AG04449 (cell line): ENCODE measurements at regions not wholly inside any gene's neighbourhood (a gene's known extent, or its start where the extent isn't known, plus 50 kb on each side); places are given as distances from the start of the nearest gene placed in this dataset.

Experiments
- CTCF ChIA-PET: fragments of 350-600 bp; formaldehyde crosslinking; extraction: SDS; loops from one replicate; lab custom pipeline; 2021; ENCODE audit warnings: antibody characterized with exemption; lab: Yijun Ruan, JAX
- POLR2A ChIA-PET: fragments of 400-600, 350-600 bp; formaldehyde crosslinking; extraction: SDS; loops from one replicate; lab custom pipeline; 2020; ENCODE audit warnings: antibody characterized with exemption, inconsistent platforms; lab: Yijun Ruan, JAX
- DNase-seq: peaks from one replicate; pipeline ENCODE4 v3.0.0-alpha.2; 2010; ENCODE audit warnings: low read depth, low spot score
- H3K4me3 ChIP-seq: 2 replicates; pipeline ENCODE4 v1.5.1; 2011; ENCODE audit warnings: low read depth, mild to moderate bottlenecking, control low read depth, low read length
- TF ChIP-seq, protein P1 (sequence below): IDR thresholded peaks from one replicate; pipeline ENCODE4 v1.5.1; 2011; ENCODE audit warnings: mild to moderate bottlenecking, moderate library complexity, low read length, control low read depth, inconsistent platforms; ENCODE audit not compliant: insufficient read depth; ENCODE audit errors: missing control alignments

DNA sequence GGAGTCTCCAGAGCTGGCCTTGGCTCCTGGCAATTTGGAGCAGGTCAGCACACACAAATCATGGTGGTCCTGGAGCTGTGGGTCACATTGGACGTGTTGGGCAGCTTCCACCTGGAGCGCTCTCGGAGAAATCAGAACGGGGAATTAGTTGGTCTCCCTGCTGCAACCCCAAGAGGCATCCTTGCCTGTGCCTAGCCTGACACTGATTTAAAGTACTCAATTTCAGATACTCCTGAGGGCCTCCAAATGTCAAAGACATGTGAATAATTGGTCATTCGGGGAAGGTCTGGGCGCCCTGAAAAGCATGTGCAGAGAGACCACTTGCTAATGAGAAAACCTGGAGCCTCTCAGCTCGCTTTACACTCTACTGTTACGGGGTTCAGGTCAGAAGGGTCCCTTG lies 145.5 kb upstream of the AGAP1 start:
- DNase-seq, result no peak
- ChIA-PET CTCF (no interaction called here), POLR2A (no interaction called here)
- TF ChIP-seq, protein P1, sequence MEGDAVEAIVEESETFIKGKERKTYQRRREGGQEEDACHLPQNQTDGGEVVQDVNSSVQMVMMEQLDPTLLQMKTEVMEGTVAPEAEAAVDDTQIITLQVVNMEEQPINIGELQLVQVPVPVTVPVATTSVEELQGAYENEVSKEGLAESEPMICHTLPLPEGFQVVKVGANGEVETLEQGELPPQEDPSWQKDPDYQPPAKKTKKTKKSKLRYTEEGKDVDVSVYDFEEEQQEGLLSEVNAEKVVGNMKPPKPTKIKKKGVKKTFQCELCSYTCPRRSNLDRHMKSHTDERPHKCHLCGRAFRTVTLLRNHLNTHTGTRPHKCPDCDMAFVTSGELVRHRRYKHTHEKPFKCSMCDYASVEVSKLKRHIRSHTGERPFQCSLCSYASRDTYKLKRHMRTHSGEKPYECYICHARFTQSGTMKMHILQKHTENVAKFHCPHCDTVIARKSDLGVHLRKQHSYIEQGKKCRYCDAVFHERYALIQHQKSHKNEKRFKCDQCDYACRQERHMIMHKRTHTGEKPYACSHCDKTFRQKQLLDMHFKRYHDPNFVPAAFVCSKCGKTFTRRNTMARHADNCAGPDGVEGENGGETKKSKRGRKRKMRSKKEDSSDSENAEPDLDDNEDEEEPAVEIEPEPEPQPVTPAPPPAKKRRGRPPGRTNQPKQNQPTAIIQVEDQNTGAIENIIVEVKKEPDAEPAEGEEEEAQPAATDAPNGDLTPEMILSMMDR, result no peak
- no peak overlapping the region for H3K4me3 ChIP-seq

DNA sequence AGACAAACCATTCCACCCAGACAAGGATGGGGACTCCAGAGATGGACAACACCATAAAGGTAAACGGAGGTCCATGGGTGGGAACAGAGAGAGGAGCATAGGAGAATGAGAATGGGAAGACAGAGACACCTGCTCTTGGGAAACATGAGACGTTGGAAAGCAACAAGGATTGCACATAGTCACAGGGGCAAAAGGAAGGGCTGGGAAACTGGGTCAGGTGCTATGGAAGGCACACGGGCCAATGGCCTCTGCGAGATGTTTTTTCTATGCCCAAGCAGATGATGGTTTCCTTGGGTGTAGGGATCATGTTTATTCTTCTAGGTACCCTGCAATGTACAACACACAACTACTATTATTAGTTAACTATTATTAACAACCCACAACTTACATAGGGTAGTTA lies 143.6 kb upstream of the AGAP1 start:
- POLR2A ChIA-PET, result no interaction called here
- no peak for DNase-seq
- TF ChIP-seq, protein P1, result no peak
- CTCF ChIA-PET, result no interaction called here
- H3K4me3 ChIP-seq, result no peak overlapping the region

DNA sequence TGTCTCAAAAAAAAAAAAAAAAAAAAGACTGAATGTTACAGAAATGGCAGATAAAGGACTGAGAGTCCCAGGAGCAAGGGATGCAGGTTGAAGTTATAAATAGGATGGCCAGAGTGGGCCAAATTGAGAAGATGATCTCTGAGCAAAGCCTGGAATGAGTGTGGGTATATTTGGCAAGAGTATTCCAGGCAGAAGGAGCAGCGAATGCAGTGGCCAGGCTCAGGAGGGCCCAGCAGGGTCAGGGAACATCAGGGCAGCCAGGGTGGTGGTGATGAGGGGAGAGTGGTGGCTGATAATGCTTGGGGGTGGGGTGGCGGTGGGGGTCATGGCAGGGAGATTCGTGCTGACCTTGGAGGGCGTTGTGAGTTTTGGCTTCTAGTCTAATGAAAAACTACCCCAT lies 141.3 kb upstream of the AGAP1 start:
- CTCF ChIA-PET, result no interaction called here
- POLR2A ChIA-PET, result no interaction called here
- no peak overlapping the region for H3K4me3 ChIP-seq
- DNase-seq, result no peak
- TF ChIP-seq, protein P1, result no peak

DNA sequence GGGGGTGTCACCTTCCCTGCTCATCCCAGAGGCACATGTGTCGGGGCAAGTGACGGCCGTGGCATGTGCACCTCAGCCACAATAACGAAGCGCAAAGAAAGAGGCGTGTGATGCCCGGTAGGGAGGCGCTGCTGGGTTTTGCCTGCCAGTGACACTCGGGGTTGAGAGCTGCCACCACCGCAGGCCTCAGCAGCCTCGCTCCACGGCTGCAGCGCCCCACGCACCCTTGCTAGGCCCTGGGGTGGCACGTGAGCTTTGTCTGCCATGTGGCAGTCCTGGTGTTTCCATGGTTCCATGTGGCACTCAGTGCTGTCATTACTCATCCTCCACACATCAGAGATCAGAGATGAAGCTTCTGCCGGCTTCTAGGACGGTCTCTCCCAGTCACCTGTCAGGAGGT lies 136.0 kb upstream of the AGAP1 start:
- ChIA-PET CTCF (no interaction called here), POLR2A (no interaction called here)
- no peak for DNase-seq
- no peak overlapping the region for H3K4me3 ChIP-seq
- TF ChIP-seq, protein P1, result no peak

DNA sequence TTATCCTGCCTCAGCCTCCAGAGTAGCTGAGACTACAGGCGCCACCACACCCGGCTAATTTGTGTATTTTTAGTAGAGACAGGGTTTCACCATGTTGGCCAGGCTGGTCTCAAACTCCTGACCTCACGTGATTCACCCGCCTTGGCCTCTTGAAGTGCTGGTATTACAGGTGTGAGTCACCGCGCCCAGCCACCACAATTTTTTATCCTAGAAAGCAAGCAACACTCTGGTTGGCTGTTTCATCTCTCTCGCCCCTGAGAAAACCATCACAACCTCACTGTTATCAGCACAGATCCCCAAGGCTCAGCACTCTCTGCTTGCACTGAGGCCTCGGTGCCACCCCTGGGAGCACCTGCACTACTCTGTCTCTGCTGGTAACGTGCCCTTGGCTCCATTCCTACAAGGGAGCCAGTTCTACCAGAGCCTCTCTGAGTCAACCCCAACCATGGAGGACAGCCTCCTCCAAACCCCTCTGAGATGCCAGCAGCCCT lies 134.8 kb upstream of the AGAP1 start:
- DNase-seq, result no peak
- ChIA-PET POLR2A (no interaction called here), CTCF (no interaction called here)
- TF ChIP-seq, protein P1, result no peak
- H3K4me3 ChIP-seq, result no peak overlapping the region

- DNase-seq, result no peak
- TF ChIP-seq, protein P1, result no peak
- POLR2A ChIA-PET, result no interaction called here
- CTCF ChIA-PET, result no interaction called here
- no peak overlapping the region for H3K4me3 ChIP-seq
Measured at GRCh38 chr2:235360446-235360845, 133.4 kb upstream of the AGAP1 start.
